Urothelium cell line (cell line): ENCODE measurements at regions not wholly inside any gene's neighbourhood (a gene's known extent, or its start where the extent isn't known, plus 50 kb on each side); places are given as distances from the start of the nearest gene placed in this dataset.

Source experiments
- DNase-seq: peaks from one replicate; pipeline ENCODE4 v3.0.0; 2011; ENCODE audit warnings: low spot score, mixed read lengths
- FAIRE-seq: peaks from 2 replicates; lab custom pipeline; 2011; peaks lifted over from hg19 to GRCh38; lab: Jason Lieb, UNC

- FAIRE-seq (no peak), DNase-seq (peak; percentile 27)
Observed at GRCh38 chr12:126681676-126682075, 1585.3 kb upstream of the TMEM132C start.

DNA sequence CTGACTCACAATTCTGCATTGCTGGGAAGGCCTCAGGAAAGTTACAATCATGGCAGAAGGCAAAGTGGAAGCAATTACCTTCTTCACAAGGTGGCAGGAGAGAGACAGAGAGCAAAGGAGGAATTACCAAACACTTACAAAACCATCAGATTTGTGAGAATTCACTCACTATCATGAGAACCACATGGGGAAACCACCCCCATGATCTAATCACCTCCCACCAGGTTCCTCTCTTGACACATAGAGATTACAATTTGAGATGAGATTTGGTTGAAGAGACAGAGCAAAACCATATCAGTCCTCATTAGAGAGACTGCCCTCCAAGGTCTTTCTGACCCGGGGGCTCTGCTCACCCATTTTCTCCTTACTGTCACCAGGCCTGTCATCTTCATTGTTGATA, 1582.3 kb upstream of the TMEM132C start:
- no peak for DNase-seq
- no peak for FAIRE-seq

GRCh38 chr12:126685636-126686035, 1581.3 kb upstream of the TMEM132C start:
- DNase-seq = no peak
- no peak for FAIRE-seq

GRCh38 chr12:126688556-126688955, 1578.4 kb upstream of the TMEM132C start:
- FAIRE-seq = no peak
- no peak for DNase-seq

GRCh38 chr12:126700096-126700495, 1566.9 kb upstream of the TMEM132C start:
- no peak for FAIRE-seq
- no peak for DNase-seq

- DNase-seq = no peak
- no peak for FAIRE-seq
Observed at GRCh38 chr12:126704609-126705008, 1562.4 kb upstream of the TMEM132C start.

- DNase-seq = no peak
- no peak for FAIRE-seq
Observed at GRCh38 chr12:126706300-126706699, 1560.7 kb upstream of the TMEM132C start.

DNA sequence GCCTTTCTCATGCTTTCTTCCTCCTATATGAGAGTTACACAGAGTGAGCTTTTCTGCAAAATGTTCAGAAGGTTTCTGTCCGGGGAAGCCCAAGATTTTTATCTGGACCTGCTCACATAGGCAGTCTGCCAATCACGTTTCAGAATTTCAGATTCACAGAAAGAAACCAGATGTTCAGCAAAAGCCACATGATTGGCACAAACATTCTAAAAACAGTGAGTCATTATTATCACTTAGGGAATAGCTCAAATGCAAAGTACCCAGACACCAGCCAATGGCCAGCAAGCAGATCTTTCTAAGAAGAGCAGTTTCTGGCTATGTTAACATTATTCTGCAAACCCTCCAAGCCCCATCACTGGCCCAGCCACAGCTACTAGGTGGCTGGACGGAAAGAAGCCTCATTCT, 1558.5 kb upstream of the TMEM132C start:
- DNase-seq (peak; percentile 17), FAIRE-seq (no peak)

- DNase-seq (no peak), FAIRE-seq (peak; percentile 83)
Observed at GRCh38 chr12:126718365-126718764, 1548.6 kb upstream of the TMEM132C start.

DNA sequence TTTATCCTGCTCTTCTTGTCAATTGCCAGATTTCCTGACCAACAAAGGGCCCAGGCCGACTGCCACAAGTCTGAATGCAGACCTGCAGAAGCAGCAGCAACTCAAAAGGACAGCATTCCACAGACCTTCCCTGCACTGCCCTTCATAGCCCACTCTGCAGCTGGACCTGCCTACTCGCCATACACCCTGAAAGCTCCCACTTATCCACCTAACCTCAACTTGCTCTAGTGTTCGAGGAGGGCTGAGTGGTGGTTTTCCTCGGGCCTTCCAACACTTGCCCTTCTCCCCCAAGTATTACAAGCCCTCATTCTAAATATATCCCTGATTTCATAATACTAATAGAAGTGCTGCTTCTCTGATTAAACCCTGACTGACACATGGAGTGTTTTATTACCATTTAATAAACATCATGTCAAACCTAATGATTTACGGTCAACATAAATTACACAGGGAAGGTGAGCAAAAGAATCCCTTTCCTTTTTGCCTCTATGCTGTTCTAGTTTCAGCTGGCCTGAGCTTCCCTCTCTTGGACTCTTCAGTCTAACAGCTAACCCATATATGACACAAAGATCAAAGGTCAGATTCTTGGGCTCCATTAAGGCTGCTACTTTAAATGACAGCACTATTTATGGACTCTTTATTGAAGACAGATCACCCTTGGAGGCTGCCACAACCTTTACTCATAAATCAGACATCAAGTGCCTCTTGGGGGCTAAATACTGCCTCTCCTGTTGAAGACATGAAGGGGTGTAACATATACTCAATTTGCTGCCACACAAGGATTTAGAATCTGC, 1546.9 kb upstream of the TMEM132C start:
- no peak for DNase-seq
- no peak for FAIRE-seq

- DNase-seq = no peak
- no peak for FAIRE-seq
Observed at GRCh38 chr12:126726481-126727217, 1540.3 kb upstream of the TMEM132C start.

DNA sequence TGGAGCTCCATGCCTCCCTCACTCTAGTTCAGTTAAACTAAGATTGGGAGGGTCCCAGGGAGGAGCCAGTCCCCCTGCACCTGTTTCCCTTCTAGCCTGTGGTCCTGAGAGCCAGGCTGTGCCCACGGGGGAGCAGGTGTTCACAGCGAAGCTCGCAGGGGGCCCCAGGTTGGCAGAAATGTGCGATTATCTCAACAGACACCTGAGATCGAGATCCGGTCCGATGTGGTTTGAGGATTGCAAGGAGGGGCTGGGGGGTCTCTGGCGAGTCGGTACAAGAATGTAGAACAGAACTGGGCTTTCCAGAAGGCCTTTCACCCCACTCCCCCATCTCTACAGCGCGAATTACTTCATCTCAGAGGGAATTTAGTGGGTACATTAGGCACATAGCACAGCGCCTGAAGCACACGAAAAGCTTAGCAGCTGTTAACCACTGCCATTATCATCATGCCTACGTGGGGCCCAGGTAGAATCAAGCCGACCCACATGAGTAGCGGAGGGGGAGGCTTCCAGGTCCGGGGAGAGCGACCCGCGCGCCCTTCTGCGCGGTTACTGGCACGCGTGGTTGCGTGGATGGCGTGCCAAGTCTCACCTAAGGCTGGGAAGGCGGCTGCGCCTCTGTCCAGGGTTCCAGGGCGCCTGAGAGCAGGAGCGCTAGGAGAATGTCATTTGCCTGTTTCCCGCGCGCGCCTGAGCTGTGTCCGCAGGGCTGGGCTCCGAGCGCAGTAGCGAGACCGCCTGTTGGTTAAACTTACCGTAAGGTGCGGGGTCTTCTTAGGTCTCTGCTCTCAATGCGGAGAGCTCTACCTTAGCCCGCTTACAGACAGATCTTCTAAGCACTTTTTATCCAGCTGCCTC, 1539.5 kb upstream of the TMEM132C start:
- FAIRE-seq = no peak
- DNase-seq = no peak

GRCh38 chr12:126734296-126734695, 1532.7 kb upstream of the TMEM132C start:
- FAIRE-seq = no peak
- no peak for DNase-seq

DNA sequence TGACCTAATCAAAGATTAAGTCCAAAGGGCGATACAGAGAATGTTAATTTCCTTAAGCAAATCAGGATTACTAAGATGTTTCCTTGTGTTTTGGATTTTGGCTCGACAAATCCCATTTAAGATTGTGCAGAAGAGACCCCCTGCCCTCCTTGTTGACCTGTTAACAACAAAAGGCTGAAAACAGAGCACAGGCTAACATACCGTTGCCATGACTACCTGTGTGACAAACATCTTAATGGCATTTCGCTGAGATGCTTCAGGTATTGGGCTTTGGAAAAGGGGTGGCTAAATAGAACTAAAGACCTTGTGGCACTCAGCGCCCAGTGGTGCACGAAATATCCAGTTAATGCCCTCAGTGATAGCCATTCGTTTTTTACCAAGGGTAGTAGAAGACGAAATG, 1532.3 kb upstream of the TMEM132C start:
- FAIRE-seq (no peak), DNase-seq (no peak)

GRCh38 chr12:126741536-126742240, 1525.3 kb upstream of the TMEM132C start:
- FAIRE-seq (no peak), DNase-seq (no peak)

DNA sequence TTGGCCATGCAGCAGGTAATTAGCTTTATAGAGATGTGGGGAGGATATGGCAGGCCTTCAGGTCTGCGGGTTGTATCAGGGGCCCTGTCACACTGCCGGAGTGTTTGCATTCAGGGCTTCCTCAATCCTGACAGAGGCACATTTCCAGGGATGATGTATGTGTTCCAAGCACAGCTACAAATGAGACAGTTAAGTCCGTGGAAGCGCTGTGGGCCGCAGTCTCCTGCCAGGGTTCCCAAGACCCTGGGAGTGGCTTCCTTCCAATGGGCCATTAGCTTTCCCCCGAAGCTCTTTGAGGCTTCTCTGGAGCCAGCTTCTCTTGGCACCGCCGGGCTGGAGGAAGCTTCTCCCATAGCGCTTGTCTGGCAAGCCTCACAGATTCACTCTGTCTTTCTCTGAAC, 1524.7 kb upstream of the TMEM132C start:
- no peak for DNase-seq
- no peak for FAIRE-seq

DNA sequence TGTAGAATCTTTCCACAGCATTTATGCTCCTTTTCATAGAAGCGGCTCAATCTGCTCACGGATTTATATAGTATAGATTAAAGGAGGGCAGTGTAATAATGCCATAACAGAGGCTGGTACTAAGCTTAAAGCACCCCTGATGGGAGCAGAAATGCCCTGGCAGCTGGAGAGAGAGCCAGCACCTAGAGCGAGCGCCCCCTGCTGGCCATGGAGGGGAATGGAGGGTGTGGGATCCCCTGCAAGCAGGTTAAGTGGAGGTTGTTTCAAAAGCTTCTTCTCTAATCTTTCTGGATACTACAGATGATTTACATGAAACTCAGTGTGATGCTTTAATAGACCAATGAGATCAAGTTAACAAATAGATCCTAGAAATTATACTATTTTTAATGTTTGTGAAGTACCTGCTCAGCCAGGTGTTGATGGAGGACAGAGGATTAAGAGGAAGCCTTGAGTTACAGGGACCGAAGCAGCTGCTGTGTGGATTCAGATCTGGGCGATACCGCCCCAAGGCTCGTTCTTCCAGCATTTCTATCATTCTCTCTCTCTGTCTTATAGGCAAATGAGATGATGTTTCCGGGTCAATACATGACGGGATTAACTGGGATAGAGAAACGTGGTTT, 1519.3 kb upstream of the TMEM132C start:
- FAIRE-seq (no peak), DNase-seq (peak; percentile 74)

GRCh38 chr12:126752021-126752420, 1514.9 kb upstream of the TMEM132C start:
- DNase-seq (no peak), FAIRE-seq (no peak)

DNA sequence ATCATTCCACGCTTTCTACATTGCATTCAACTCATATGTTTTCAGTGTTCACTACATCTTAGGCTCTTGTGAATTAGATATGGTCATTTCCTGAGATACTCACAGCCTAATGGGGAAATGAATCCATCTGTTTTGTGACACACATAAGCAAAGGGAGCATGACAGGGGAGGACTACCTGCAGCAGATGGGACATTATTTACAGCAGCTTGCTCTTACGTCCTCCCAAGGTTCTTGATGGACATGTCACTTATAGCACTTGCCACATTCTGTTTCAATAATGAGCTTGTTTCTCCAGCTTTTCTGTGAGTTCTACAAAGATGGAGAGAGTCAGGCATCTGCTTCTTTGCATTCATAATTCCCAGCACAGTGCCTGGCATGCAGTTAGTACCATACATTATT, 1509.6 kb upstream of the TMEM132C start:
- FAIRE-seq (no peak), DNase-seq (no peak)

DNA sequence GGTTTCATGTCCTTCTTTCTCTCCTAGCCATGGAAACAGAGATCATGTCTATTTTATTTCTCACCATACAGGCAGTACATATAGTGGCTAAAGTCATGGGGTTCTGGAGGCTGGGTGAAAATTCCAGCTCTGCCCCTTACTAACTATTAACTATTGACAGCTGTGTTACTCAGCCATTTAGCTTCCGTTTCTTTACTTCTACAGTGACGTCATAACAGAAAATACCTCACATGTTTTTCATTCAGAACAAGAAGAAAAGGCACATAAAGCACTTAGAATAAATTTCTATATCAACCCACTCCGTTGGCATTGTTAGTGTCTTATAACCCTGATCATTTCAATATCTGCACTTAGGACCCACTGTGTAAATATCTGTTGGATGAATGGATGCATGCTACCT, 1506.9 kb upstream of the TMEM132C start:
- FAIRE-seq (no peak), DNase-seq (no peak)
